ENCODE measurements at regions not wholly inside any gene's neighbourhood (a gene's known extent, or its start where the extent isn't known, plus 50 kb on each side); places are given as distances from the start of the nearest gene placed in this dataset.
"Not testable (repeated sequence)": the region's sequence is repeated elsewhere in the genome, so short reads cannot be mapped to it uniquely, and the experiment has no call there.

DNA sequence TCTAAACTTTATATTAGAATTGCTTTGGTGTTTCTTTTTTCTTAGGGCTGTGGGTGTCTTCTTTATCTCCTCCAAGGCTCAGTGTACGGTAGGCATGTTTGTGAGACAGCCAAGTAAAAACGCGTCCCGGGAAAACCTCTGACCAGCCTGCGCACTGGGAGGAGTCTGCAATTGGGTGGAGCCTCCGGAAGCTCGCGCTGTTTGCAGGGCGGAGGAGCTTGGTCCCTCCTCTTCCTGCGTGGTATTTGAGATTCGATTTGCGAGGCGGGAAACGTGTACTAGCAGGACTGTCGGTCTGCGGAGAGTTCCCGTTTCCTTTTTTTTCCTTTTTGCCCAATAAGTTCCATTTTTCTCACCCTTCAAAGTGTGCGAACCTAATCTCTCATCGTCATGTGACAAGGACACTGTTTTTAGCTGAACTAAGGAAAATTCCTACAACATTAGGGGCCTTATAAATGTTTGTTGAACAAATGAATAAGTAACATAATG lies 182.1 kb upstream of the OTX2 start:
- H3K9me3 ChIP-seq (ENCODE audit: control insufficient read depth, insufficient read depth, low read depth, low read length), result no peaks in the 10 kb centered on the region
- peak overlapping the region in 1 of 2 experiments; percentile 16; a peak in 1 of 4 replicates for H3K4me3 ChIP-seq (ENCODE audit: low read depth in 2 of 2, low read length in 2 of 2)
- BruUV-seq (replicated peaks), result no TSS peak
- no peaks in the 10 kb centered on the region for H3K36me3 ChIP-seq (ENCODE audit: control insufficient read depth, insufficient read depth, low read length)
- ATAC-seq (no peak), DNase-seq (ENCODE audit: low read depth, low spot score) (no peak)
- no peaks in the 10 kb centered on the region for H3K4me1 ChIP-seq (ENCODE audit: control insufficient read depth, insufficient read depth, low read length)
- no peaks in the 10 kb centered on the region for H3K27me3 ChIP-seq (ENCODE audit: control insufficient read depth, insufficient read depth, low read length)
- no peak overlapping the region for H3K27ac ChIP-seq (ENCODE audit: low read length)
- intact Hi-C loops (cut with micrococcal nuclease; ENCODE audit: unreplicated experiment), result no loop called here
- in situ Hi-C loops (cut with HindIII; ENCODE audit: low pct_unique_long_range_greater_than_20kb, low sequenced_read_pairs), result no loop called here
- TF ChIP-seq SIN3A (IDR thresholded peaks at IDR 0.05; ENCODE audit: borderline replicate concordance, insufficient read depth, low read depth, low read length) (no peak), TCF7L2 (IDR thresholded peaks at IDR 0.05; ENCODE audit: low read depth, low read length) (no peak), POLR2AphosphoS5 (IDR thresholded peaks at IDR 0.05; ENCODE audit: low read depth, low read length) (no peak)
- TF ChIP-seq, protein P1, sequence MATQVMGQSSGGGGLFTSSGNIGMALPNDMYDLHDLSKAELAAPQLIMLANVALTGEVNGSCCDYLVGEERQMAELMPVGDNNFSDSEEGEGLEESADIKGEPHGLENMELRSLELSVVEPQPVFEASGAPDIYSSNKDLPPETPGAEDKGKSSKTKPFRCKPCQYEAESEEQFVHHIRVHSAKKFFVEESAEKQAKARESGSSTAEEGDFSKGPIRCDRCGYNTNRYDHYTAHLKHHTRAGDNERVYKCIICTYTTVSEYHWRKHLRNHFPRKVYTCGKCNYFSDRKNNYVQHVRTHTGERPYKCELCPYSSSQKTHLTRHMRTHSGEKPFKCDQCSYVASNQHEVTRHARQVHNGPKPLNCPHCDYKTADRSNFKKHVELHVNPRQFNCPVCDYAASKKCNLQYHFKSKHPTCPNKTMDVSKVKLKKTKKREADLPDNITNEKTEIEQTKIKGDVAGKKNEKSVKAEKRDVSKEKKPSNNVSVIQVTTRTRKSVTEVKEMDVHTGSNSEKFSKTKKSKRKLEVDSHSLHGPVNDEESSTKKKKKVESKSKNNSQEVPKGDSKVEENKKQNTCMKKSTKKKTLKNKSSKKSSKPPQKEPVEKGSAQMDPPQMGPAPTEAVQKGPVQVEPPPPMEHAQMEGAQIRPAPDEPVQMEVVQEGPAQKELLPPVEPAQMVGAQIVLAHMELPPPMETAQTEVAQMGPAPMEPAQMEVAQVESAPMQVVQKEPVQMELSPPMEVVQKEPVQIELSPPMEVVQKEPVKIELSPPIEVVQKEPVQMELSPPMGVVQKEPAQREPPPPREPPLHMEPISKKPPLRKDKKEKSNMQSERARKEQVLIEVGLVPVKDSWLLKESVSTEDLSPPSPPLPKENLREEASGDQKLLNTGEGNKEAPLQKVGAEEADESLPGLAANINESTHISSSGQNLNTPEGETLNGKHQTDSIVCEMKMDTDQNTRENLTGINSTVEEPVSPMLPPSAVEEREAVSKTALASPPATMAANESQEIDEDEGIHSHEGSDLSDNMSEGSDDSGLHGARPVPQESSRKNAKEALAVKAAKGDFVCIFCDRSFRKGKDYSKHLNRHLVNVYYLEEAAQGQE (IDR thresholded peaks at IDR 0.05; ENCODE audit: insufficient read depth in 1 of 2, low read depth in 2 of 2, low read length in 1 of 2), result no peak
- TF ChIP-seq, protein P2, sequence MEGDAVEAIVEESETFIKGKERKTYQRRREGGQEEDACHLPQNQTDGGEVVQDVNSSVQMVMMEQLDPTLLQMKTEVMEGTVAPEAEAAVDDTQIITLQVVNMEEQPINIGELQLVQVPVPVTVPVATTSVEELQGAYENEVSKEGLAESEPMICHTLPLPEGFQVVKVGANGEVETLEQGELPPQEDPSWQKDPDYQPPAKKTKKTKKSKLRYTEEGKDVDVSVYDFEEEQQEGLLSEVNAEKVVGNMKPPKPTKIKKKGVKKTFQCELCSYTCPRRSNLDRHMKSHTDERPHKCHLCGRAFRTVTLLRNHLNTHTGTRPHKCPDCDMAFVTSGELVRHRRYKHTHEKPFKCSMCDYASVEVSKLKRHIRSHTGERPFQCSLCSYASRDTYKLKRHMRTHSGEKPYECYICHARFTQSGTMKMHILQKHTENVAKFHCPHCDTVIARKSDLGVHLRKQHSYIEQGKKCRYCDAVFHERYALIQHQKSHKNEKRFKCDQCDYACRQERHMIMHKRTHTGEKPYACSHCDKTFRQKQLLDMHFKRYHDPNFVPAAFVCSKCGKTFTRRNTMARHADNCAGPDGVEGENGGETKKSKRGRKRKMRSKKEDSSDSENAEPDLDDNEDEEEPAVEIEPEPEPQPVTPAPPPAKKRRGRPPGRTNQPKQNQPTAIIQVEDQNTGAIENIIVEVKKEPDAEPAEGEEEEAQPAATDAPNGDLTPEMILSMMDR (IDR thresholded peaks at IDR 0.05), result no peak
- ChIA-PET POLR2A (no interaction called here), CTCF (no interaction called here)

DNA sequence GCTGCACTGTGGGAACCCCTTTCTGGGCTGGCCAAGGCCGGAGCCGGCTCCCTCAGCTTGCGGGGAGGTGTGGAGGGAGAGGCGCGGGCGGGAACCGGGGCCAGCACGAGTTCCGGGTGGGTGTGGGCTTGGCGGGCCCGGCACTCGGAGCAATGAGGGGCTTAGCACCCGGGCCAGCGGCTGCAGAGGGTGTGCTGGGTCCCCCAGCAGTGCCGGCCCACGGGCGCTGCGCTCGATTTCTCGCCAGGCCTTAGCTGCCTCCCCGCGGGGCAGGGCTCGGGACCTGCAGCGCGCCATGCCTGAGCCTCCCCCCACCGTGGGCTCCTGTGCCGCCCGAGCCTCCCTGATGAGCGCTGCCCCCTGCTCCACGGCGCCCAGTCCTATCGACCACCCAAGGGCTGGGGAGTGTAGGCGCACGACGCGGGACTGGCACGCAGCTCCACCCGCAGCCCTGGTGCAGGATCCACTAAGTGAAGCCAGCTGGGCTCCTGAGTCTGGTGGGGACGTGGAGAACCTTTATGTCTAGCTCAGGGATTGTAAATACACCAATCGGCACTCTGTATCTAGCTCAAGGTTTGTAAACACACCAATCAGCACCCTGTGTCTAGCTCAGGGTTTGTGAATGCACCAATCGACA lies 180.8 kb upstream of the OTX2 start:
- H3K9me3 ChIP-seq (ENCODE audit: control insufficient read depth, insufficient read depth, low read depth, low read length); H3K36me3 ChIP-seq (ENCODE audit: control insufficient read depth, insufficient read depth, low read length); H3K4me3 ChIP-seq (ENCODE audit: low read depth in 2 of 2, low read length in 2 of 2); ATAC-seq; CTCF ChIA-PET; H3K4me1 ChIP-seq (ENCODE audit: control insufficient read depth, insufficient read depth, low read length); H3K27ac ChIP-seq (ENCODE audit: low read length); intact Hi-C loops (cut with micrococcal nuclease; ENCODE audit: unreplicated experiment); DNase-seq (ENCODE audit: low read depth, low spot score); POLR2A ChIA-PET; in situ Hi-C loops (cut with HindIII; ENCODE audit: low pct_unique_long_range_greater_than_20kb, low sequenced_read_pairs); H3K27me3 ChIP-seq (ENCODE audit: control insufficient read depth, insufficient read depth, low read length); BruUV-seq (replicated peaks): not testable (repeated sequence)

DNA sequence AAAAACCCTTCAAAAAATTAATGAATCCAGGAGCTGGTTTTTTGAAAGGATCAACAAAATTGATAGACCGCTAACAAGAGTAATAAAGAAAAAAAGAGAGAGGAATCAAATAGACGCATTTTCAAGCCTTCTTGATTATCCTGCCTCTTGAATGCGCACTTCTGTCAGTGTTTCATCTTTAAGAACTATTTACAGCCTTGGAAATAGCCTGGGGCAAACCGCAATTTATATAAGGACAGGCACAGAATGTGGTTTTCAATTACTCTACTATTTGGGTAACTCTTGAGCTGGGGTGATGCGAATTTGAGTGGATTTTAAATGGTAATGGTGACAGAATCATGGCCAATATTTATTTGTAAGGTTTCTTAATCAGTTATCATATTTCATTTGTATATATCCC lies 179.1 kb upstream of the OTX2 start:
- H3K36me3 ChIP-seq (ENCODE audit: control insufficient read depth, insufficient read depth, low read length), result no peaks in the 10 kb centered on the region
- ChIA-PET CTCF (no interaction called here), POLR2A (no interaction called here)
- H3K27me3 ChIP-seq (ENCODE audit: control insufficient read depth, insufficient read depth, low read length), result no peaks in the 10 kb centered on the region
- in situ Hi-C loops (cut with HindIII; ENCODE audit: low pct_unique_long_range_greater_than_20kb, low sequenced_read_pairs), result no loop called here
- TF ChIP-seq POLR2AphosphoS5 (IDR thresholded peaks at IDR 0.05; ENCODE audit: low read depth, low read length) (no peak), SIN3A (IDR thresholded peaks at IDR 0.05; ENCODE audit: borderline replicate concordance, insufficient read depth, low read depth, low read length) (no peak), TCF7L2 (IDR thresholded peaks at IDR 0.05; ENCODE audit: low read depth, low read length) (no peak)
- TF ChIP-seq, protein P2 (IDR thresholded peaks at IDR 0.05), result no peak
- TF ChIP-seq, protein P1 (IDR thresholded peaks at IDR 0.05; ENCODE audit: insufficient read depth in 1 of 2, low read depth in 2 of 2, low read length in 1 of 2), result no peak
- ATAC-seq (no peak), DNase-seq (ENCODE audit: low read depth, low spot score) (no peak)
- H3K9me3 ChIP-seq (ENCODE audit: control insufficient read depth, insufficient read depth, low read depth, low read length), result no peaks in the 10 kb centered on the region
- no TSS peak for BruUV-seq (replicated peaks)
- intact Hi-C loops (cut with micrococcal nuclease; ENCODE audit: unreplicated experiment), result no loop called here
- no peak overlapping the region for H3K27ac ChIP-seq (ENCODE audit: low read length)
- H3K4me3 ChIP-seq (ENCODE audit: low read depth in 2 of 2, low read length in 2 of 2), result no peak overlapping the region
- no peaks in the 10 kb centered on the region for H3K4me1 ChIP-seq (ENCODE audit: control insufficient read depth, insufficient read depth, low read length)
